ENCODE measurements at regions not wholly inside any gene's neighbourhood (a gene's known extent, or its start where the extent isn't known, plus 50 kb on each side); places are given as distances from the start of the nearest gene placed in this dataset.

GRCh38 chr2:82089518-82089917 lies 1785.0 kb upstream of the LRRTM1 start (continued):
- TF ChIP-seq ZNF223 (tag by site-specific recombination; IDR thresholded peaks at IDR 0.05), result no peak
- no peak for TF ChIP-seq ZFP3 (tag by site-specific recombination; IDR thresholded peaks at IDR 0.05; ENCODE audit: low read depth)

- CTCF ChIA-PET, result interaction anchor here (0.7 kb wide), 1 partner anchor 62 kb away, joined by 4 read pairs; no protein-coding TSS in a partner anchor
- Histone ChIP-seq H3K27ac (ENCODE audit: extremely low read depth, low read depth, low read length) (no peak overlapping the region), H3K4me3 (ENCODE audit: low read depth, low read length) (no peak overlapping the region), H3K9me3 (ENCODE audit: control insufficient read depth, insufficient read depth, low read depth, low read length) (no peaks in the 10 kb centered on the region), H3K36me3 (ENCODE audit: control insufficient read depth in 2 of 2, insufficient read depth in 1 of 2, low read length in 2 of 2) (no peaks in the 10 kb centered on the region), H3K4me1 (ENCODE audit: control insufficient read depth, insufficient read depth, low read length) (no peaks in the 10 kb centered on the region)
- TF ChIP-seq EGR2 (tag by site-specific recombination; IDR thresholded peaks at IDR 0.05; ENCODE audit: low read depth) (no peak), SALL2 (tag by site-specific recombination; IDR thresholded peaks at IDR 0.05; ENCODE audit: borderline replicate concordance) (no peak), SETDB1 (IDR thresholded peaks at IDR 0.05; ENCODE audit: insufficient read length, low read length) (no peak), ZNF16 (tag by site-specific recombination; IDR thresholded peaks at IDR 0.05; ENCODE audit: low read depth) (no peak), ZNF433 (tag by site-specific recombination; IDR thresholded peaks at IDR 0.05; ENCODE audit: low read depth) (no peak), ZSCAN23 (tag by site-specific recombination; IDR thresholded peaks at IDR 0.05) (no peak), ZNF449 (tag by site-specific recombination; IDR thresholded peaks at IDR 0.05) (no peak), ZNF404 (tag by site-specific recombination; IDR thresholded peaks at IDR 0.05) (no peak), ZNF548 (tag by site-specific recombination; IDR thresholded peaks at IDR 0.05) (no peak), ZNF623 (tag by site-specific recombination; IDR thresholded peaks at IDR 0.05) (no peak), TRIM28 (IDR thresholded peaks at IDR 0.05; ENCODE audit: borderline replicate concordance, low read length) (no peak), OSR2 (tag by site-specific recombination; IDR thresholded peaks at IDR 0.05) (no peak), ZXDB (tag by site-specific recombination; IDR thresholded peaks at IDR 0.05) (no peak), ZNF658 (tag by site-specific recombination; IDR thresholded peaks at IDR 0.05) (no peak), ZNF830 (tag by site-specific recombination; IDR thresholded peaks at IDR 0.05; ENCODE audit: low read depth) (no peak), ZFP69B (tag by site-specific recombination; IDR thresholded peaks at IDR 0.05) (no peak), ZNF10 (tag by site-specific recombination; IDR thresholded peaks at IDR 0.05) (no peak), ZNF184 (tag by site-specific recombination; IDR thresholded peaks at IDR 0.05) (no peak), ZNF148 (tag by site-specific recombination; IDR thresholded peaks at IDR 0.05; ENCODE audit: borderline replicate concordance) (no peak)
- POLR2A ChIA-PET, result no interaction called here
These were observed 1780.3 kb upstream of the LRRTM1 start for GRCh38 chr2:82084679-82085392.

- CTCF ChIA-PET, result no interaction called here
- POLR2A ChIA-PET, result no interaction called here
- Histone ChIP-seq H3K9me3 (ENCODE audit: control insufficient read depth, insufficient read depth, low read depth, low read length) (no peaks in the 10 kb centered on the region), H3K4me3 (ENCODE audit: low read depth, low read length) (no peak overlapping the region), H3K4me1 (ENCODE audit: control insufficient read depth, insufficient read depth, low read length) (no peaks in the 10 kb centered on the region), H3K36me3 (ENCODE audit: control insufficient read depth in 2 of 2, insufficient read depth in 1 of 2, low read length in 2 of 2) (no peaks in the 10 kb centered on the region), H3K27ac (ENCODE audit: extremely low read depth, low read depth, low read length) (no peak overlapping the region)
- TF ChIP-seq ZNF629 (tag by site-specific recombination; IDR thresholded peaks at IDR 0.05) (no peak), ZNF544 (tag by site-specific recombination; IDR thresholded peaks at IDR 0.05) (no peak), ZNF184 (tag by site-specific recombination; IDR thresholded peaks at IDR 0.05) (no peak), ZNF658 (tag by site-specific recombination; IDR thresholded peaks at IDR 0.05) (no peak), ZNF561 (tag by site-specific recombination; IDR thresholded peaks at IDR 0.05; ENCODE audit: borderline replicate concordance) (no peak), KLF17 (tag by site-specific recombination; IDR thresholded peaks at IDR 0.05) (no peak), ZNF664 (tag by site-specific recombination; IDR thresholded peaks at IDR 0.05) (no peak), ZNF175 (tag by site-specific recombination; IDR thresholded peaks at IDR 0.05) (no peak), ZNF610 (tag by site-specific recombination; IDR thresholded peaks at IDR 0.05; ENCODE audit: borderline replicate concordance) (no peak), ZBTB1 (tag by site-specific recombination; IDR thresholded peaks at IDR 0.05) (no peak), ZBTB20 (tag by site-specific recombination; IDR thresholded peaks at IDR 0.05) (no peak), ZNF621 (tag by site-specific recombination; IDR thresholded peaks at IDR 0.05) (no peak), ZNF473 (tag by site-specific recombination; IDR thresholded peaks at IDR 0.05) (no peak)
These were observed 1771.3 kb upstream of the LRRTM1 start for GRCh38 chr2:82075875-82076274.

All from HEK293 (cell line).